IMR-90 (cell line): ENCODE measurements at regions not wholly inside any gene's neighbourhood (a gene's known extent, or its start where the extent isn't known, plus 50 kb on each side); places are given as distances from the start of the nearest gene placed in this dataset.

Source experiments
- ATAC-seq: fragments of 200-7000 bp; cut with Tn5 transposase; 2 replicates; pipeline ENCODE4 v1.9.1; 2020; ENCODE audit warnings: low read depth, mild to moderate bottlenecking, moderate library complexity
- BruUV-seq: library from RNA; stranded (reverse); fragments of 400-500 nt; replicated peaks from 2 replicates; lab custom pipeline; 2021; lab: Mats Ljungman, UMichigan
- CTCF ChIA-PET: fragments of 300-600 bp; formaldehyde crosslinking; extraction: SDS; loops from one replicate; lab custom pipeline; 2021; ENCODE audit warnings: antibody characterized with exemption; lab: Yijun Ruan, JAX
- POLR2A ChIA-PET: fragments of 300-600 bp; sonication (Branson Sonifier 250); formaldehyde crosslinking; loops from one replicate; lab custom pipeline; 2022; ENCODE audit warnings: antibody characterized with exemption; ENCODE audit not compliant: unreplicated experiment; lab: Charles Lee
- DNase-seq: peaks from one replicate; pipeline ENCODE4 v3.0.0; 2013
- H2AFZ ChIP-seq: replicated peaks from 2 replicates; pipeline ENCODE3; 2013; ENCODE audit warnings: low read length, mild to moderate bottlenecking; ENCODE audit not compliant: poor library complexity
- H2AK5ac ChIP-seq: 2 replicates; pipeline ENCODE4 v1.6.1; 2013; ENCODE audit warnings: low read depth, low read length, inconsistent platforms
- H2AK9ac ChIP-seq: replicated peaks from 2 replicates; pipeline ENCODE3; 2013; ENCODE audit warnings: mild to moderate bottlenecking, low read depth, low read length, moderate library complexity; ENCODE audit not compliant: poor library complexity
- H2BK120ac ChIP-seq: 2 replicates; pipeline ENCODE4 v1.6.1; 2013; ENCODE audit warnings: low read depth, low read length, inconsistent platforms
- H2BK15ac ChIP-seq: 3 replicates; pipeline ENCODE4 v1.6.1; 2013; ENCODE audit warnings: low read depth, low read length, inconsistent platforms
- H2BK20ac ChIP-seq: 2 replicates; pipeline ENCODE4 v1.6.1; 2013; ENCODE audit warnings: low read depth, mild to moderate bottlenecking, inconsistent platforms, low read length, moderate library complexity
- H2BK5ac ChIP-seq: 2 replicates; pipeline ENCODE4 v1.6.1; 2013; ENCODE audit warnings: mild to moderate bottlenecking, low read depth, low read length, inconsistent platforms; ENCODE audit not compliant: poor library complexity, severe bottlenecking
- H3K14ac ChIP-seq: replicated peaks from 2 replicates; pipeline ENCODE4 v1.6.1; 2013; ENCODE audit warnings: low read depth, low read length, inconsistent platforms
- H3K18ac ChIP-seq: 2 replicates; pipeline ENCODE4 v1.6.1; 2013; ENCODE audit warnings: low read depth, low read length, control low read depth
- H3K23ac ChIP-seq: 2 replicates; pipeline ENCODE4 v1.6.1; 2013; ENCODE audit warnings: low read depth, low read length, inconsistent platforms
- H3K27ac ChIP-seq: 2 replicates; pipeline ENCODE4 v1.5.1; 2013; ENCODE audit warnings: mild to moderate bottlenecking, control low read depth, low read length; ENCODE audit not compliant: insufficient read depth
- H3K27me3 ChIP-seq: 2 replicates; pipeline ENCODE4 v1.6.1; 2013; ENCODE audit warnings: low read length; ENCODE audit not compliant: control insufficient read depth, insufficient read depth
- H3K36me3 ChIP-seq: 2 replicates; pipeline ENCODE4 v1.6.1; 2013; ENCODE audit warnings: low read length, mixed read lengths; ENCODE audit not compliant: control insufficient read depth, insufficient read depth
- H3K4ac ChIP-seq: 2 replicates; pipeline ENCODE4 v1.6.1; 2013; ENCODE audit warnings: low read depth, low read length, inconsistent platforms
- H3K4me1 ChIP-seq: 2 replicates; pipeline ENCODE4 v1.6.1; 2013; ENCODE audit warnings: low read length, mixed read lengths; ENCODE audit not compliant: control insufficient read depth, insufficient read depth
- H3K4me2 ChIP-seq: 2 replicates; pipeline ENCODE4 v1.6.1; 2013; ENCODE audit warnings: low read depth, mild to moderate bottlenecking, control low read depth, low read length, moderate library complexity
- H3K4me3 ChIP-seq: 2 replicates; pipeline ENCODE4 v1.5.1; 2013; ENCODE audit warnings: low read depth, mild to moderate bottlenecking, control low read depth, low read length, moderate library complexity; ENCODE audit not compliant: insufficient read depth
- H3K56ac ChIP-seq: 2 replicates; pipeline ENCODE4 v1.6.1; 2013; ENCODE audit warnings: low read length, inconsistent platforms; ENCODE audit not compliant: insufficient read depth; ENCODE audit errors: extremely low read depth
- H3K79me1 ChIP-seq, 2 experiments: 2 replicates each; pipeline ENCODE4 v1.6.1; 2013; ENCODE audit warnings: low read length in 2 of 2, inconsistent platforms in 1 of 2, low read depth in 1 of 2
- H3K9ac ChIP-seq: 2 replicates; pipeline ENCODE4 v1.6.1; 2013; ENCODE audit warnings: low read depth, low read length, control low read depth
- H3K9me1 ChIP-seq: 2 replicates; pipeline ENCODE4 v1.6.1; 2013; ENCODE audit warnings: low read length, inconsistent platforms; ENCODE audit not compliant: insufficient read depth
- H3K9me3 ChIP-seq: 2 replicates; pipeline ENCODE4 v1.6.1; 2013; ENCODE audit warnings: low read length; ENCODE audit not compliant: control insufficient read depth, insufficient read depth
- H4K20me1 ChIP-seq: 2 replicates; pipeline ENCODE4 v1.6.1; 2013; ENCODE audit warnings: low read length, inconsistent platforms; ENCODE audit not compliant: insufficient read depth
- H4K5ac ChIP-seq: 2 replicates; pipeline ENCODE4 v1.6.1; 2013; ENCODE audit warnings: mild to moderate bottlenecking, low read depth, low read length, control low read depth
- H4K8ac ChIP-seq, 2 experiments: 2 replicates each; pipeline ENCODE4 v1.6.1; 2013; ENCODE audit warnings: low read depth in 2 of 2, low read length in 2 of 2, control low read depth in 1 of 2, inconsistent platforms in 1 of 2
- H4K91ac ChIP-seq: 2 replicates; pipeline ENCODE4 v1.6.1; 2013; ENCODE audit warnings: low read depth, low read length, inconsistent platforms; ENCODE audit not compliant: insufficient read depth
- BHLHE40 ChIP-seq: fragments of 150-350 bp; IDR thresholded peaks from 2 replicates; pipeline ENCODE4 v1.6.1; 2016; ENCODE audit warnings: mild to moderate bottlenecking, low read depth, low read length
- CEBPB ChIP-seq: IDR thresholded peaks from 2 replicates; pipeline ENCODE4 v1.6.1; 2012; ENCODE audit warnings: low read depth, low read length, improper control_type of control experiment
- CTCF ChIP-seq: conservative IDR thresholded peaks from 2 replicates; pipeline ENCODE4 v1.5.1; 2012; ENCODE audit warnings: mild to moderate bottlenecking, low read depth, low read length, improper control_type of control experiment
- FOS ChIP-seq: fragments of 150-350 bp; IDR thresholded peaks from 2 replicates; pipeline ENCODE4 v1.6.1; 2016; ENCODE audit warnings: low read depth, low read length
- POLR2A ChIP-seq: IDR thresholded peaks from 2 replicates; pipeline ENCODE4 v1.6.1; 2012; ENCODE audit warnings: mild to moderate bottlenecking, low read depth, low read length
- USF2 ChIP-seq: fragments of 150-350 bp; IDR thresholded peaks from 2 replicates; pipeline ENCODE4 v1.6.1; 2017; ENCODE audit warnings: mild to moderate bottlenecking, antibody characterized with exemption, low read length, low read depth
- WGBS, 2 experiments: methylation state at CpG; one replicate each; pipeline versions ENCODE4 v1.1.5 to v1.1.7; 2013; ENCODE audit warnings: missing lambda C conversion rate in 2 of 2; ENCODE audit not compliant: insufficient read length in 1 of 2; ENCODE audit errors: extremely low coverage in 2 of 2; 5-methylcytosine and 5-hydroxymethylcytosine counted together
- dilution Hi-C: fragments of 300-500 bp; cut with HindIII; formaldehyde crosslinking; loops from one replicate; pipeline ENCODE4 v1.14.3; 2018; ENCODE audit warnings: low sequenced_read_pairs; ENCODE audit not compliant: unreplicated experiment
- in situ Hi-C: fragments of 300-500 bp; cut with MboI; formaldehyde crosslinking; loops from 3 replicates; pipeline ENCODE4 v1.14.3; 2019; ENCODE audit warnings: low sequenced_read_pairs, inconsistent platforms, mixed read lengths
- intact Hi-C: fragments of 100-400 bp; cut with micrococcal nuclease; formaldehyde crosslinking; loops from 2 replicates; pipeline ENCODE4 v1.10.0; 2022

GRCh38 chr2:186164325-186164724 lies 321.7 kb upstream of the ZC3H15 start:
- Histone ChIP-seq H2AK9ac (no peak overlapping the region), H3K23ac (no peak overlapping the region), H4K8ac (no peak overlapping the region), H3K9ac (no peak overlapping the region), H3K14ac (no peak overlapping the region), H2BK15ac (no peak overlapping the region), H3K18ac (no peak overlapping the region), H3K4ac (no peak overlapping the region), H3K4me3 (no peak overlapping the region), H4K91ac (no peak overlapping the region), H2BK120ac (no peak overlapping the region), H3K4me1 (no peaks in the 10 kb centered on the region), H3K9me3 (no peaks in the 10 kb centered on the region; the same call in 1 of the 2 replicates), H2AK5ac (no peak overlapping the region), H2AFZ (no peak overlapping the region), H3K56ac (no peak overlapping the region), H4K20me1 (no peaks in the 10 kb centered on the region), H4K5ac (no peak overlapping the region), H3K27ac (no peak overlapping the region), H2BK5ac (no peak overlapping the region), H3K36me3 (no peaks in the 10 kb centered on the region), H3K9me1 (no peaks in the 10 kb centered on the region), H3K79me1 (no peaks in the 10 kb centered on the region), H3K27me3 (no peaks in the 10 kb centered on the region), H3K4me2 (no peak overlapping the region), H2BK20ac (no peak overlapping the region)
- ATAC-seq (no peak), DNase-seq (no peak)
- no CpG with 5 or more reads among the region's 2 CpGs for WGBS, 2 experiments
- dilution Hi-C loops (no loop called here), intact Hi-C loops (no loop called here), in situ Hi-C loops (no loop called here)
- no TSS peak for BruUV-seq
- TF ChIP-seq CTCF (no peak), CEBPB (no peak), FOS (no peak), USF2 (no peak), POLR2A (no peak), BHLHE40 (no peak)
- ChIA-PET POLR2A (no interaction called here), CTCF (no interaction called here)
